ENCODE measurements at regions not wholly inside any gene's neighbourhood (a gene's known extent, or its start where the extent isn't known, plus 50 kb on each side); places are given as distances from the start of the nearest gene placed in this dataset.

DNA sequence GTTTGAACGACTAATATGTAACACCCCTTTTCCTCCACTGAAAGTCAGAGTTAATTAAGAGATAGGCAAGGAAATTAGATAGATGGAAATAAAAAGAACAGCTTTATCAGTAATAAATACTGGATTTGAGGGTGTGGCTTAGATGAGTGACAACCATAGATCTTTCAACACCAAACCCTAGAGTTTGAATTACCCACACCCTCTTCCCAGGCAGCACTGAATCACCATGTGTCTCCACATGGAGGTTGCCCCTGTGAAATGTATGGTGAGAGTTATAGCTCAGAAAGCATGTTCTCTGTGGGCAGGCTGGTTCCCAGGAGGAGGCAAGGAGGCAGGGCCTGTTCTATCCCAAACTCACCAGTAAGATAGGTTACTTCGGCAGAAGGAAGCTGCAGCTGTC is 69.7 kb downstream of the TMEM174 start:
- TF ChIP-seq POLR2A (IDR thresholded peaks at IDR 0.05; ENCODE audit: low read length) (no peak), GATA1 (IDR thresholded peaks at IDR 0.05; ENCODE audit: low read depth, low read length) (no peak)

Measured in erythroblast (primary cell).